ENCODE measurements at regions not wholly inside any gene's neighbourhood (a gene's known extent, or its start where the extent isn't known, plus 50 kb on each side); places are given as distances from the start of the nearest gene placed in this dataset.

DNA sequence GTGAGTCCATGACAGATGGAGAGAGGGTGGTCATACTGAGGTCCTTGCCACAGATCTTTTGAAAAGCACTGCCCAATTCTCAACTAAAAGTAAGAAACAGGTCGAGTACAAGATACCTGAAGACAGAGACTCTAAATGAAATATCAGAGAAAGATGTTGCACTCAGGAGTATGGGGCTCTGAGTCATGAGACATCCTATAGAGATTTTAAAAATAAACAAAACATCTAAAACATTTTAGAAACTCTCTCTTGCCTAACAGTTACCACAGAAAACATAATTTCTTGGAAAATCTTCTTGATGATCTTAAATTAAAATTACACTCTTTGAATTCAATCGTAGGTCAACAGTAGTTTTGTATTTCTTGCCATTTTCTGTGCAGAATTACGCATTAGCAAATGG, 348.9 kb upstream of the MARCKS start:
- no peak for DNase-seq (ENCODE audit: low read depth in 3 of 3, low spot score in 2 of 3)

GRCh38 chr6:113511100-113511499, 346.0 kb upstream of the MARCKS start:
- no peak for DNase-seq (ENCODE audit: low read depth in 3 of 3, low spot score in 2 of 3)

GRCh38 chr6:113512576-113512975, 344.6 kb upstream of the MARCKS start:
- no peak for DNase-seq (ENCODE audit: low read depth in 3 of 3, low spot score in 2 of 3)

- DNase-seq (ENCODE audit: low read depth in 3 of 3, low spot score in 2 of 3): no peak
These were observed 344.1 kb upstream of the MARCKS start for GRCh38 chr6:113513086-113513485.

GRCh38 chr6:113522376-113522775, 334.8 kb upstream of the MARCKS start:
- no peak for DNase-seq (ENCODE audit: low read depth in 3 of 3, low spot score in 2 of 3)

DNA sequence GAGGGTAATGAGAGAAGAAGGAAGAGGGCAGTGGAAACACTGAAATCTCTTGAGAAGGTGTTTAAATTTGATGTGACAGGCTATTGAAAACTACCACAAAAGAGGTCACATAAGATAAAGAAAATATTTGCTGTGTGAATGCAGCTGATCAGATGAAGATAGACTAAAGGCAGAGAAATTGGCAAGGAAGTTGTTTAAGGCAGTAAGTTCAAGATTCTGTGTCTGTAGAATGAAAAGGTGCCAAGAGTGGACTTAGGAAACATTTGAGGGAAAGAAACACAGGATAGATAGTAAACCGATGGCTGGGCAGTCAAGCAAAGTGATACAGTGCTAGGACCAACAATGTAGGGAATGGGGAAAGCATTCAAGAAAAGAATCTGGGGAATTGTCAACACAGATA, 332.3 kb upstream of the MARCKS start:
- no peak for DNase-seq (ENCODE audit: low read depth in 3 of 3, low spot score in 2 of 3)

DNA sequence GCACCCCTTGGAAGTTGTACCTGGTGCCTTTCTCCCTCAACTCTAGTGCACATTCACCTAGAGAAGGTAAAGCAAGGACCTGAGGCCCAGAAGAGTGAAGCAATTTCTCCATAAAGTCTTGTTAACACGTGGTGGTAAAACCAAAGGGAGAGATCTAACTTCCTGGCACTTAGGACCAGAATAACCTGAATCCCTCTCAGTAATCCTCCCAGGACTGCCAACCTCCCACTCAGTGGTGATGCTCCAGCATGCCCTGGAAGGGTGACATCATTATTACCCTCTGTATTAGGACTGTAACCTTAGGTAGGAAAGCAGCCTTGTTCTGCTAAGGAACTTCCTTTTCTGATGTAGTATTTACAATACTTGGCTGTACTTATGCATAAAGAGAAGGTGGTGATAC, 330.6 kb upstream of the MARCKS start:
- no peak for DNase-seq (ENCODE audit: low read depth in 3 of 3, low spot score in 2 of 3)

DNA sequence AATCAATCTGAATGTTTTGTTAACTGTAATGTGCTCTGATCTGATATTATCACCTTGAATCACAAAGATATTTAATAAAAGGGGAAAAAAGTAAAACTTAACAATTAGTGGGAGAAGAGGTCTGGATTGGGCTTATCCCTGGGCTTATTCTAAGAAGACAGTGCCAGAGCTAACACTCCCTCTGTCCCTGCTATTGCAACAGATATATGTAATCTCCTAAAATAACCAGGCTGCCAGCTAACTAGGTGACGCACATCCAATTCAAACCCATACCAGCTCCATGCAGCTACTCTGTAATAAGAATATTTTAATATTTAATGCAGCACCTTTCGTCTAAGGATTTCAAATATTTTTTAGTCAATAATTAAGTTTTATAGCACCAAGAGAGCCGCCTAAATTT, 330.1 kb upstream of the MARCKS start:
- DNase-seq (ENCODE audit: low read depth in 3 of 3, low spot score in 2 of 3): no peak

DNA sequence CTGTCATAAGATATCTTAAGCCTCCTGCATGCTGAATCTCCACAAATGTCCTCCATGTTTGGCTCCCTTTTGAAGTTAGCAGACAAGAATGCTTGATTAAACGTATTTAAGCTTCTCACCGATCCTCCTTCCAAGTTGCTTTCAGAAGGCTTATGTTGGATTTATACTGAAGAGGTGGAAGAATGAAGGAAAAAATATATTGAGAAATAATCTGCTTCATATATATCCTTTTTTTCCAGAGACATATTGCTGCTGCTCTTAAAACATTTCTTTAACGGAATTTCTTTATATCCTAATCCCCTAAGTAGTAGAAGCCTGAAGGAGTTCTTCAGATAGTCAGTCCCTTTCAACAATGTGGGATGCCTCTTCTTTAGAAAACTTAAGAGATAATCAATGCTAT, 329.0 kb upstream of the MARCKS start:
- DNase-seq (ENCODE audit: low read depth in 3 of 3, low spot score in 2 of 3): no peak

- DNase-seq (ENCODE audit: low read depth in 3 of 3, low spot score in 2 of 3): no peak
These were observed 327.9 kb upstream of the MARCKS start for GRCh38 chr6:113529196-113529595.

DNA sequence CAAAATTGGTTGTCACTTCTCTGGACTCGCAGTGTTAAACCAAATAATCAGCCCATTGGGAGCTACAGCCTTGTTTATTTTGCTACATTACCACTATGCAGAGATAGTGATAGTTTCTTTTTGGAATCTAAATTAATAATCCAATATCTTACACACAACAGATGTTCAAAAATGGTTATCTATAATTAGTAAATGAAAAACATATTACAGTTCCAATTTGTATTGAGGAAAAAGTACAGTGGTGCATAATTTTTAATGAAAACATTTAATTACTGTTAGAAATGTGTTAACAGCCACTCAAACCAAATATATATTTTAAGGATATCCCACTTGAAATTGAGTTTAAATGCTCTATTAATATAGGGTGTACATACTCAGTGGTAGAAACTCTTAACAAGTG, 327.3 kb upstream of the MARCKS start:
- no peak for DNase-seq (ENCODE audit: low read depth in 3 of 3, low spot score in 2 of 3)

DNA sequence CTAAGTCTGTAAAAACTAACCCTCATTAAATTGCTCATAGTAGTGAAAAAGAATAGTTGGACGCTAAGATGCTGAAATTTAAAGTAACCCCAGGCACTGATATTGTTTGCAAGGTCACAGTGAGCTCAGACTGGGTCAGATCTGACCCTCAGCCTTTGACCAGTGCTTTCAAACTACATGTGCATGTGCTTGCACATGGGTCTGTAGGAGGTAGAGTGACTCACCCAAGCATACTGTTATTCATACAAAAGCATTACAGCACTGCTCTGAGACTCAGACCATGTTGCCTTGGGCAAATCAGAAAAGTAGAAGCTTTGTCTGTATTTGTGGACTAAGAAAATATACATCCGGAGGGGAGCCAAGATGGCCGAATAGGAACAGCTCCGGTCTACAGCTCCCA, 326.4 kb upstream of the MARCKS start:
- no peak for DNase-seq (ENCODE audit: low read depth in 3 of 3, low spot score in 2 of 3)

- no peak for DNase-seq (ENCODE audit: low read depth in 3 of 3, low spot score in 2 of 3)
These were observed 317.9 kb upstream of the MARCKS start for GRCh38 chr6:113539202-113539601.

DNA sequence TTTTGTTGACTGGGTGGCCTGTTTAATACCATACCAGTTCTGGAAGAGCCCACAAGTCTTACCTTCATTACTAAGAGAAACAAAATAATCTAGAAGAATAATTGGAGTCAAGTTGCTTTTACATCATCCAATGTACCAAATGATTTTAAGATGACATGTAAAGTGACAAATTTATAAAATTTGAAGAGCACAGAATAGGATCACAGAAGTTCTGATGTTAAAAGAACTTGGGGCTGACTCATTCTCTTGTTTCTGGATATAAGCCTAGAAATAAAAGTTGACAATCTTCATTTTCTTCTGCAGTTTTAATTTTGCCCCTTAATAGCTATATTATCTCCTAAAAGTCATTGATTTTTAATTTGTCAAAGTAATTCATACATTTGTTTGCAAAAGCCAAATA, 317.5 kb upstream of the MARCKS start:
- no peak for DNase-seq (ENCODE audit: low read depth in 3 of 3, low spot score in 2 of 3)

DNA sequence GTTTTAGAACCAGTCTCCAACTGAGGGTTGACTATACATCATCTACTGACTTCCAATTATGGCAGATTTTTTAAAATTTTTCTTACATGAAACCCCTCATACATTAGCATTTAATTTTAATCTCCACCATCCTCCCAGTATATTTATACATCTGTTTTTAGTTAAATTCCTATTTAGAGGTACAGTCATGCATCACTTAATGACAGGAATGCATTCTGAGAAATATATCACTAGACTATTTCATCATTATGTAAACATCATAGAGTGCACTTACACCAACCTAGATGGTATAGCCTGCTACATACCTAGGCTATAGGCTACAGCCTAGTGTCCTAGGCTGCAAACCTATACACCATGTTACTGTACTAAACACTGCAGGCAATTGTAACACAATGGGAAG, 316.7 kb upstream of the MARCKS start:
- no peak for DNase-seq (ENCODE audit: low read depth in 3 of 3, low spot score in 2 of 3)

- no peak for DNase-seq (ENCODE audit: low read depth in 3 of 3, low spot score in 2 of 3)
These were observed 306.0 kb upstream of the MARCKS start for GRCh38 chr6:113551168-113551567.

GRCh38 chr6:113556775-113557174, 300.4 kb upstream of the MARCKS start:
- no peak for DNase-seq (ENCODE audit: low read depth in 3 of 3, low spot score in 2 of 3)

DNA sequence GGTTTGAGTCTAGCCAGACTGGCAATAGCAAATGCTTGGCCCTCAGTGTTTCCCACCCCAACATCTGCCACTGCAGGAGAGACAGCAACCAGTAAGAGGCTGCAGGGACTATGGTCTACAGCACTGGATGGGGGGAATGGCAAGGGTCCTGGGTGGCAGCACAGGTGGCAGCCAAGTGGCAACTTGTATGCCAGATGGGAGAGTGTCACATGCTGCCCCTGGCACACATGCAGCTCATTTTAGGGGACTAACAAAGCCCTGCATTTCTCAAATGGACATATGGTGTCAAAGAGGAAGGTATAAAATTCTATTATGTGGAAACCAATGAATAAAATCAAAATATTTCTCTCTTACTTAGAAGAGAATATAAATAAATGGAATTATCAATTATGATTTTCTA, 298.7 kb upstream of the MARCKS start:
- no peak for DNase-seq (ENCODE audit: low read depth in 3 of 3, low spot score in 2 of 3)

DNA sequence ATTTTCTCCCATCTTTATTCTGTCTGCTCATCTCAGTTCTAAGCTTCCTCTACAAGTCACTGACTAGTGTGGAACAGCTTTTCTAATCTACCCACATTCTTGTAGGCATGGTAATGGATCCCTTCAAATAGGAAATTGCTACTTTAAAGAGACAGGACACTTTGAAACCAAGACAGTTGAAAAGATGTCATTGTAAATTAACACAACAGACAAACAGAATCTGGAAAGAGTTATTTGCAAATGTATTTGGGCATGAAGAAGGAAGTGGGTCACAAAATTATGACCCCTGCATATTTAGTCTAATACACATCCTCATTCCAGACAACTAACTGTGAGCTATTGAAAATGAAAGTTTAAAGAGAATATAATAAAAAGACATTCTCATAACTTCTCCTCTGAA, 298.2 kb upstream of the MARCKS start:
- DNase-seq (ENCODE audit: low read depth in 3 of 3, low spot score in 2 of 3): no peak

GRCh38 chr6:113560376-113560775, 296.8 kb upstream of the MARCKS start:
- DNase-seq (ENCODE audit: low read depth in 3 of 3, low spot score in 2 of 3): no peak

GRCh38 chr6:113560908-113561307, 296.2 kb upstream of the MARCKS start:
- DNase-seq (ENCODE audit: low read depth in 3 of 3, low spot score in 2 of 3): no peak

- no peak for DNase-seq (ENCODE audit: low read depth in 3 of 3, low spot score in 2 of 3)
These were observed 294.9 kb upstream of the MARCKS start for GRCh38 chr6:113562248-113562647.

DNA sequence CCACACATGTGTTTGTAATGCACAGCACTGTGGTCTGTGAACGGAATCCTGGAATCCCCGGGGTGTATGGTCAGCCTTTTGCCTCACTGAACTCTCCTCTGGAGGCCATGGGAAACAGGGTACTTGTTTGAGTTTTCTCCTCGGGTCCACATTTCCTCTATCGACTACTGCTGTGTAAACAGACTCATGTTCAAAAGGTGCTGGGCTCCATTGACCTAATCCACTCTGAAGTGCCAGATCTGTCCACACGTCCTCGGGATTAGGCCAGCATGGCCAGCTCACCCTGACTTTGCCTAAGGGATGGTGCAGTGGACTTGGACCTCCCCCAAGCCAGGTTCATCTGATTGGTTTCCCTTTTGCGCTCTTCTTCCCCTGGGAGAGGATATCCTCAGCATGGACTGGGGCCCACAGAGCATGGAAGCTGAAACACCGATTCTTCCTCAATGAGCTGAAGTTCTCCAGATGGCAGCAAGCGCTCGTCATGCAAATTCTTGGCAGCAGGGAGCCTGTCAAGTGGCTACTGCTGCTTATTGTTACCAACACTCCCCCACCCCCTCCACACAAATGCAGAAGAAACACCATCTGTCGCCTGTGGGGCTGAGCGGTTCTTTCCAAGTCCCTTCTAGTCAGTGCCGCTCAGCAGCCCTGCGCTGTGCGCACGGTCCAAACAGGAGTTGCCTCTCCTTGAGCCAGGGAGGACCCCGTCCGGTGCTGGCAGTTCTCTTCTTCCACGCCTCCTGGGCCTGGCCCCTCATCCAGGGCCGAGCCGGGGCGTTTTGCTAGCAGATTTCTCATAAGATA, 292.6 kb upstream of the MARCKS start:
- DNase-seq (ENCODE audit: low read depth in 3 of 3, low spot score in 2 of 3): peak; percentile 64 to 71 (median 65)
